GM23338 (cell line): ENCODE measurements at regions not wholly inside any gene's neighbourhood (a gene's known extent, or its start where the extent isn't known, plus 50 kb on each side); places are given as distances from the start of the nearest gene placed in this dataset.

Source experiments
- ATAC-seq: fragments of 200-7000 bp; cut with Tn5 transposase; 3 replicates; pipeline ENCODE4 v1.9.1; 2020
- DNase-seq: peaks from one replicate; pipeline ENCODE4 v3.0.0-alpha.2; 2015; ENCODE audit warnings: low spot score
- H2AFZ ChIP-seq: fragments of 200-600 bp; sonication (generic); 2 replicates; pipeline ENCODE4 v1.8.0; 2016; ENCODE audit warnings: antibody characterized with exemption, mild to moderate bottlenecking, moderate library complexity
- H3F3A ChIP-seq: fragments of 200-600 bp; sonication (generic); replicated peaks from 2 replicates; pipeline ENCODE4 v1.8.0; 2017; ENCODE audit warnings: antibody characterized with exemption, mixed run types, low read depth
- H3K27ac ChIP-seq: fragments of 200-600 bp; sonication (generic); 2 replicates; pipeline ENCODE4 v1.6.1; 2016; ENCODE audit warnings: low read depth
- H3K27me3 ChIP-seq: fragments of 200-600 bp; sonication (generic); 2 replicates; pipeline ENCODE4 v1.8.0; 2016; ENCODE audit warnings: mild to moderate bottlenecking, mixed run types, moderate library complexity; ENCODE audit not compliant: insufficient read depth
- H3K36me3 ChIP-seq: fragments of 200-600 bp; sonication (generic); 2 replicates; pipeline ENCODE4 v1.8.0; 2016; ENCODE audit warnings: mild to moderate bottlenecking; ENCODE audit not compliant: insufficient read depth
- H3K4me1 ChIP-seq: fragments of 200-600 bp; sonication (generic); 2 replicates; pipeline ENCODE4 v1.8.0; 2016; ENCODE audit warnings: mild to moderate bottlenecking, moderate library complexity; ENCODE audit not compliant: insufficient read depth
- H3K4me2 ChIP-seq: fragments of 200-600 bp; sonication (generic); 2 replicates; pipeline ENCODE4 v1.7.1; 2017; ENCODE audit warnings: mixed run types
- H3K4me3 ChIP-seq: fragments of 200-600 bp; sonication (generic); 2 replicates; pipeline ENCODE4 v1.6.1; 2016; ENCODE audit warnings: mixed run types
- H3K79me2 ChIP-seq: fragments of 200-600 bp; sonication (generic); replicated peaks from 2 replicates; pipeline ENCODE4 v1.8.0; 2017; ENCODE audit warnings: mild to moderate bottlenecking; ENCODE audit not compliant: insufficient read depth
- H3K9me2 ChIP-seq: fragments of 200-600 bp; sonication (generic); 2 replicates; pipeline ENCODE4 v1.8.0; 2017; ENCODE audit not compliant: insufficient read depth
- H4K20me1 ChIP-seq: fragments of 200-600 bp; sonication (generic); replicated peaks from 2 replicates; pipeline ENCODE4 v1.8.0; 2017; ENCODE audit warnings: mild to moderate bottlenecking; ENCODE audit not compliant: insufficient read depth
- H3K27ac Mint-ChIP-seq: 2 replicates; pipeline ENCODE4 v1.8.0; 2020; ENCODE audit warnings: inconsistent platforms, mild to moderate bottlenecking, moderate library complexity, mixed read lengths
- H3K27me3 Mint-ChIP-seq: 3 replicates; pipeline ENCODE4 v1.8.0; 2022; ENCODE audit warnings: low read depth, mild to moderate bottlenecking, moderate library complexity, mixed read lengths, inconsistent platforms; ENCODE audit not compliant: insufficient read depth, poor library complexity
- H3K36me3 Mint-ChIP-seq: 3 replicates; pipeline ENCODE4 v1.8.0; 2021; ENCODE audit warnings: low read depth, mild to moderate bottlenecking, inconsistent platforms, moderate library complexity, mixed read lengths
- H3K4me1 Mint-ChIP-seq: 3 replicates; pipeline ENCODE4 v1.8.0; 2020; ENCODE audit warnings: mild to moderate bottlenecking, inconsistent platforms, mixed read lengths
- H3K4me3 Mint-ChIP-seq: 3 replicates; pipeline ENCODE4 v1.8.0; 2021; ENCODE audit warnings: moderate library complexity, mild to moderate bottlenecking, inconsistent platforms, mixed read lengths
- H3K9me3 Mint-ChIP-seq: 3 replicates; pipeline ENCODE4 v1.8.0; 2020; ENCODE audit warnings: moderate library complexity, mild to moderate bottlenecking, inconsistent platforms, mixed read lengths
- CREB1 ChIP-seq: fragments of 250-450 bp; sonication (Bioruptor Pico); IDR thresholded peaks from 2 replicates; pipeline ENCODE4 v1.5.0; 2020; ENCODE audit warnings: low read depth, mild to moderate bottlenecking, moderate library complexity
- CTCF ChIP-seq, 2 experiments: fragments of 200-600 bp in 1 of 2; sonication (generic) in 1 of 2; conservative IDR thresholded peaks; 2 replicates each; pipeline versions ENCODE4 v1.5.1 to v1.6.1; 2016 to 2017; ENCODE audit warnings: antibody characterized with exemption in 2 of 2, low read depth in 2 of 2, mild to moderate bottlenecking in 2 of 2, moderate library complexity in 1 of 2
- ETS1 ChIP-seq: IDR thresholded peaks from 2 replicates; pipeline ENCODE4 v1.6.1; 2016; ENCODE audit warnings: antibody characterized with exemption
- EZH2 ChIP-seq: fragments of 200-600 bp; sonication (generic); IDR thresholded peaks from one replicate; pipeline ENCODE4 v1.8.0; 2017; ENCODE audit warnings: antibody characterized with exemption, mild to moderate bottlenecking, low read depth; ENCODE audit not compliant: unreplicated experiment
- EZH2phosphoT487 ChIP-seq: fragments of 200-600 bp; sonication (generic); IDR thresholded peaks from one replicate; pipeline ENCODE4 v1.8.1; 2018; ENCODE audit warnings: antibody characterized with exemption; ENCODE audit not compliant: unreplicated experiment
- JUNB ChIP-seq: IDR thresholded peaks from one replicate; pipeline ENCODE4 v1.6.1; 2016; ENCODE audit warnings: antibody characterized with exemption; ENCODE audit not compliant: unreplicated experiment
- NANOG ChIP-seq: IDR thresholded peaks from 2 replicates; pipeline ENCODE4 v1.6.1; 2016; ENCODE audit warnings: antibody characterized with exemption, borderline replicate concordance
- POLR2AphosphoS5 ChIP-seq: IDR thresholded peaks from 2 replicates; pipeline ENCODE4 v1.6.1; 2016; ENCODE audit warnings: antibody characterized with exemption, low read depth
- REST ChIP-seq: IDR thresholded peaks from one replicate; pipeline ENCODE4 v1.6.1; 2018; ENCODE audit warnings: antibody characterized with exemption; ENCODE audit not compliant: unreplicated experiment
- STAT1 ChIP-seq: IDR thresholded peaks from one replicate; pipeline ENCODE4 v1.6.1; 2016; ENCODE audit warnings: antibody characterized with exemption; ENCODE audit not compliant: unreplicated experiment
- ZNF114 ChIP-seq: fragments of 250-450 bp; sonication (Bioruptor Pico); IDR thresholded peaks from 2 replicates; pipeline ENCODE4 v1.5.0; 2020; ENCODE audit warnings: mild to moderate bottlenecking, moderate library complexity
- ZNF331 ChIP-seq: fragments of 250-450 bp; sonication (Bioruptor Pico); IDR thresholded peaks from 2 replicates; pipeline ENCODE4 v1.5.0; 2020; ENCODE audit warnings: low read depth, mild to moderate bottlenecking, moderate library complexity
- ZNF462 ChIP-seq: fragments of 250-450 bp; sonication (Bioruptor Pico); IDR thresholded peaks from 2 replicates; pipeline ENCODE4 v1.5.0; 2020; ENCODE audit warnings: mild to moderate bottlenecking, moderate library complexity

- no peaks in the 10 kb centered on the region for H3K36me3 ChIP-seq
- Mint-ChIP-seq H3K36me3 (peaks cover 9% of the 10 kb centered on the region; the same call in 2 of the 3 replicates), H3K27ac (no peak overlapping the region), H3K27me3 (peaks cover 2% of the 10 kb centered on the region), H3K9me3 (peaks cover 25% of the 10 kb centered on the region), H3K4me1 (no peaks in the 10 kb centered on the region; the same call in 2 of the 3 replicates), H3K4me3 (no peak overlapping the region)
- H3K27ac ChIP-seq: no peak overlapping the region
- H3F3A ChIP-seq: no peaks in the 10 kb centered on the region
- ATAC-seq: no peak
- no peak overlapping the region for H3K4me3 ChIP-seq
- no peak for DNase-seq
- no peak overlapping the region for H2AFZ ChIP-seq
- H3K79me2 ChIP-seq: no peaks in the 10 kb centered on the region
- H4K20me1 ChIP-seq: no peaks in the 10 kb centered on the region
- no peak overlapping the region for H3K4me2 ChIP-seq
- H3K4me1 ChIP-seq: peaks cover 7% of the 10 kb centered on the region; the same call in 1 of the 2 replicates
- TF ChIP-seq ZNF114 (no peak), CREB1 (CRISPR knock-in tag) (no peak), POLR2AphosphoS5 (no peak), CTCF (conservative IDR thresholded peaks at IDR 0.05; ENCODE audit: low read depth in 2 of 2) (no peak), NANOG (no peak), ZNF331 (CRISPR knock-in tag) (no peak), ETS1 (no peak), REST (no peak), EZH2 (no peak), ZNF462 (CRISPR knock-in tag) (no peak), EZH2phosphoT487 (no peak), STAT1 (no peak), JUNB (no peak)
- no peaks in the 10 kb centered on the region for H3K27me3 ChIP-seq
- 0 out of 2 replicates have a peak, but pooled peaks cover 4% of the 10 kb centered on the region for H3K9me2 ChIP-seq
Observed at GRCh38 chr12:33310471-33310870, 129.1 kb downstream of the SYT10 start.
